ENCODE measurements at regions not wholly inside any gene's neighbourhood (a gene's known extent, or its start where the extent isn't known, plus 50 kb on each side); places are given as distances from the start of the nearest gene placed in this dataset.

GRCh38 chr1:193747579-193747978, 561.2 kb upstream of the B3GALT2 start:
- no peak for DNase-seq (ENCODE audit: low read depth in 2 of 2)

GRCh38 chr1:193741228-193741627, 554.8 kb upstream of the B3GALT2 start:
- no peak for DNase-seq (ENCODE audit: low read depth in 2 of 2)

- DNase-seq (ENCODE audit: low read depth in 2 of 2) = no peak
Observed at GRCh38 chr1:193740762-193741161, 554.3 kb upstream of the B3GALT2 start.

GRCh38 chr1:193736507-193736906, 550.1 kb upstream of the B3GALT2 start:
- no peak for DNase-seq (ENCODE audit: low read depth in 2 of 2)

- DNase-seq (ENCODE audit: low read depth in 2 of 2) = no peak
Observed at GRCh38 chr1:193733674-193734073, 547.3 kb upstream of the B3GALT2 start.

GRCh38 chr1:193730017-193730416, 543.6 kb upstream of the B3GALT2 start:
- DNase-seq (ENCODE audit: low read depth in 2 of 2) = peak in 1 of 2 experiments; percentile 7

GRCh38 chr1:193729429-193729828, 543.0 kb upstream of the B3GALT2 start:
- DNase-seq (ENCODE audit: low read depth in 2 of 2) = peak in 1 of 2 experiments; percentile 3

GRCh38 chr1:193727850-193728249, 541.4 kb upstream of the B3GALT2 start:
- no peak for DNase-seq (ENCODE audit: low read depth in 2 of 2)

- DNase-seq (ENCODE audit: low read depth in 2 of 2) = no peak
Observed at GRCh38 chr1:193726722-193727121, 540.3 kb upstream of the B3GALT2 start.

- no peak for DNase-seq (ENCODE audit: low read depth in 2 of 2)
Observed at GRCh38 chr1:193712392-193712791, 526.0 kb upstream of the B3GALT2 start.

GRCh38 chr1:193709607-193710006, 523.2 kb upstream of the B3GALT2 start:
- DNase-seq (ENCODE audit: low read depth in 2 of 2) = no peak

GRCh38 chr1:193707271-193708021, 521.0 kb upstream of the B3GALT2 start:
- DNase-seq (ENCODE audit: low read depth in 2 of 2) = no peak

GRCh38 chr1:193706766-193707165, 520.4 kb upstream of the B3GALT2 start:
- no peak for DNase-seq (ENCODE audit: low read depth in 2 of 2)

- DNase-seq (ENCODE audit: low read depth in 2 of 2) = no peak
Observed at GRCh38 chr1:193705554-193705981, 519.2 kb upstream of the B3GALT2 start.

- no peak for DNase-seq (ENCODE audit: low read depth in 2 of 2)
Observed at GRCh38 chr1:193703655-193704054, 517.2 kb upstream of the B3GALT2 start.

GRCh38 chr1:193703121-193703520, 516.7 kb upstream of the B3GALT2 start:
- no peak for DNase-seq (ENCODE audit: low read depth in 2 of 2)

GRCh38 chr1:193701759-193702158, 515.3 kb upstream of the B3GALT2 start:
- DNase-seq (ENCODE audit: low read depth in 2 of 2) = no peak

GRCh38 chr1:193700710-193701355, 514.4 kb upstream of the B3GALT2 start:
- DNase-seq (ENCODE audit: low read depth in 2 of 2) = peak; percentile 41 to 50

- no peak for DNase-seq (ENCODE audit: low read depth in 2 of 2)
Observed at GRCh38 chr1:193699261-193699660, 512.8 kb upstream of the B3GALT2 start.

- no peak for DNase-seq (ENCODE audit: low read depth in 2 of 2)
Observed at GRCh38 chr1:193697776-193698175, 511.4 kb upstream of the B3GALT2 start.

GRCh38 chr1:193697115-193697762, 510.8 kb upstream of the B3GALT2 start:
- no peak for DNase-seq (ENCODE audit: low read depth in 2 of 2)

- DNase-seq (ENCODE audit: low read depth in 2 of 2) = no peak
Observed at GRCh38 chr1:193694741-193695140, 508.3 kb upstream of the B3GALT2 start.

- DNase-seq (ENCODE audit: low read depth in 2 of 2) = no peak
Observed at GRCh38 chr1:193685986-193686385, 499.6 kb upstream of the B3GALT2 start.
